NCI-H187 treated with DMSO at 0.1 percent for 48 hours (cell line): ENCODE measurements at regions not wholly inside any gene's neighbourhood (a gene's known extent, or its start where the extent isn't known, plus 50 kb on each side); places are given as distances from the start of the nearest gene placed in this dataset.
A peak's percentile ranks its signal among the peaks of the same experiment; 100 is the strongest.
"Not testable (repeated sequence)": the region's sequence is repeated elsewhere in the genome, so short reads cannot be mapped to it uniquely, and the experiment has no call there.

Source experiments
- DNase-seq: peaks from one replicate; lab custom pipeline; 2025; lab: John Stamatoyannopoulos, UW

- no peak for DNase-seq
Observed at GRCh38 chr18:47679864-47680263, 250.6 kb downstream of the SMAD2 start.

GRCh38 chr18:47677952-47678351 lies 252.5 kb downstream of the SMAD2 start:
- no peak for DNase-seq

- DNase-seq = no peak
Observed at GRCh38 chr18:47669815-47670214, 260.6 kb downstream of the SMAD2 start.

GRCh38 chr18:47658498-47658897 lies 272.0 kb downstream of the SMAD2 start:
- DNase-seq = no peak

DNA sequence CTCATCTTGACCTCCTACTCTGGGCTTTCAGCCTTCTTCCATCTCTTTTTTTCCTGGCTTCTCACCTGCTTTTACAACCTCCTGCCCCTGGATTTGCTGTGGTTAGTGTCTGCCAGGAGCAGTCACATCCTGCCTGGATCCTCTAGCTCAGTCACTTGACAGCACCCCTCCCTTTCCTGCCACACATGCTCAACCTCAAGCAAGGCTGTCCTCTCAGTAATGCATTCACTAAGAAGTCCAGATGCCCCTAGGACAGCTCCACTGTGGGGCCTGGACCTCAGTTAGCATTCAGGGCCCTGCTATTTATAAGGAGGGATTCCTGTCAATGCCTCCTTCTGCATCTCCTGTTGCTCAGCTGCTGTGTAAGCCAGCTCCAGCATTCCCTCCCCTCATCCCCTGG lies 275.5 kb downstream of the SMAD2 start:
- no peak for DNase-seq

DNA sequence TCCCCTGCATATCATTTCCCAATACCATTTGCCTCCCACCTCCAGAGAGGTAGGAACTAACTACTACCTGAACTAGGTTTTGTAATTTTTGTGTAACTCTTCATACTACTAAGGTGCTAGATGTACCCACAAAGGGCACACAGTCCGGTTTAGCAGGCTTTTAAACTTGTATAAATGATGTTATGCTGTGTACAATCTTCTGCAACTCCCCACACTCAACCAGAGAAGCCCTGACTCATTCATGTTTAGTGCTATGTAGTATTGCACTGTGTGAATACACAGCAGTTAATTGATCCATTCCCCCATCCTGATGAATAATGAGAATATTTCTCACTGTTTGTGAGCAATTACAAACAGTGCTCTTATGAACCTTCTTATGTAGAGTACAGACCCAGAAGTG lies 285.6 kb downstream of the SMAD2 start:
- DNase-seq = no peak

GRCh38 chr18:47637551-47637950 lies 292.9 kb downstream of the SMAD2 start:
- DNase-seq = not testable (repeated sequence)

GRCh38 chr18:47635416-47635815 lies 295.0 kb downstream of the SMAD2 start:
- no peak for DNase-seq

GRCh38 chr18:47632970-47633635 lies 297.4 kb downstream of the SMAD2 start:
- no peak for DNase-seq

DNA sequence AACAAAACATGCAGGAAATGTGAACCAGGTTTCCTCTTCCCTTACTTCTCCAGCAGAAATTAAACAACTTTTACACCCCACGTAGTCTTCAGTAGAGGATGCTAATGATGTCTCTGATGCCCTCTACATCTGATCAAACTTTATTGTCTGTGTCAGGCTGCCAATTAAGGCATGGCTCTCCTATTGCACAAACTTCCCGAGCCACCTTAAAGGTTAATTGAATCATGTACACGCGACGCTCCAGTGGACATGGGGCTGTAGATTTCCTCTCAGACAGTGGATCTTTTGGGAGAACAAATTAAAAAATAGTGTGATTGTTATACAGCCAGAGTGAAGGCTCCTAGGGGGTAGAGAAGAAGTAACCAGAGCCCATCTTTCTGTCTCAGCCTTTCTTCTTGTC lies 301.6 kb downstream of the SMAD2 start:
- DNase-seq = no peak

DNA sequence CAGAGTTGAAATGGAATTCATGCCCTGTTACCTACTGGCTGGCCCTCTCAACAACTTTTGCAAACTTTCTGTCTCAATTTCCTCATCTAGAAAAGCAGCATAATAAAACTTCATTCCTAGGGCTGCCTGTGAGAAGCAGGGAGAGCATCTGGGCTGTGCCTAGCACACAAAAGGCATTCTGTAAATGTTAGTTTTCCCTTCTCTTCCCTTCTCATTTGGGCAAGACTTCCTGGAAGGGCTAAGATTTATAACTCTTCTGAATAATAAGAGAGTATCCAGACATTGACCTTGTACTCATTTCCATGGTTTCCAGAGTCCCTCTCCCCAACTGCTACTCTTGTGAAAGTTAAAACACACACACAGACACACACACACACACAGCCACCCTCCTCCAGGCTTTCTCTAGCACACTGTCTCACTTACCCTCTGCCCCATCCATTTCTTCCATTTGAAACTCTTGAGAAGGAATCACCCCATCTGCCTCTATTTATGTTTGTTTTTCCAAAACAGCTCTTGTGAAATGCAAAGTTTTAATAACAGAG lies 302.1 kb downstream of the SMAD2 start:
- DNase-seq = no peak

GRCh38 chr18:47627030-47627429 lies 303.4 kb downstream of the SMAD2 start:
- no peak for DNase-seq

GRCh38 chr18:47619771-47620448 lies 310.5 kb downstream of the SMAD2 start:
- no peak for DNase-seq

GRCh38 chr18:47618758-47619157 lies 311.7 kb downstream of the SMAD2 start:
- DNase-seq = no peak

DNA sequence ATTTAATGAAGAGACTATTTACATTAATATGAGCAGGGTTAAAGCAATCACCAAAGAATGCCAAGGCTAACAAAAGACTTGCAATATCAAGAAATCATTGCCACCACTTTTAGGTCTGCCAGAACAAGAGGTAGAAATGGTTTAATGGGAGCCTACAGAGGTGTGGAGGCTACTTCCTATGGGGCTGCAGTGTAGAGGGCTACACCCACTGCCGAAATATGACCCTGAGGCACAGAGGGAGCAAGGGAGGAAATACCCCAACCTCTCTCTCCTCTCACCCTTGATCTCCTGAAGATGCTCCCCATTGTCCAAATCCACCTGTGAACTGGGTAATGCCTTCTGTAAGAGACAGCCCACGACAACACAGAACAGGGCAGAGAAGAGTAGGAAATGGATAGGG lies 315.4 kb downstream of the SMAD2 start:
- DNase-seq = no peak

- no peak for DNase-seq
Observed at GRCh38 chr18:47613929-47614328, 316.5 kb downstream of the SMAD2 start.

DNA sequence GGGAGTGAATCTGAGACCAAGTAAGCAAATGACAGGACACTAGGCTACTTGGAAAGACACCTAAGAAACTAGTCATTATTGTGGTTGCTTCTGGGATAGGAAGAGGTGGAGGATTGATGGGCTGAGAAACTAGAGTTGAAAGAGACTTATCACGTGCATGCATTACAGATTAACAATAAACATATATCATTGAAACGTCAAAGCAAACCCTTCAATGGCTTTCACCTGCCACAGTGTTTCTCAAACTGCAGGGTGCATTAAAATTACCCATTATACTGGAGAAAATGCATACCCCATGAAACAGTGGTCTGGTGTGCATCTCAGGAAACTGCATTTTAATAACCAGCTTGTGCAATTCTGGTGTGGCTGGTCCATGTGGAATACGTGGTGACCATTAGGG lies 318.8 kb downstream of the SMAD2 start:
- DNase-seq = no peak

GRCh38 chr18:47606526-47606925 lies 323.9 kb downstream of the SMAD2 start:
- no peak for DNase-seq

DNA sequence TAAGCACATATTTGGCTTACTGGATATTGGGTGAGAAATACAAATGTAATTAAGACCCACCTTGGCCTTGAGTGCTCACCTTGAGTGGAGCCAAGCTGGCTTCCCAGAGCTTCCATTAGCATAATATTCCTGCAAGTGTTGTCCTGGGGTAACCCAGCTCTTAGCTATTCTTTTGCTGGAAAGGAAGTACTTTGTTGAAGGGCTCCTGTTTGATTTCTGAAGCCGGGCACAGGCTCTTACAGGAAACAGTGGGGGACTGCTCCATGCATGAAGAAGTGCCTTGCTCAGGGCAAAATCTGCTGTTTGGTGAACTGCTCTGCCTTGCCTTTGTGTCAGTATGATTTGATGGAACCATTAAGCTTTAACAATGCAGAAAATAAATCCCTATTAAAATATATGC lies 325.4 kb downstream of the SMAD2 start:
- peak; percentile 21 for DNase-seq

- DNase-seq = no peak
Observed at GRCh38 chr18:47604021-47604420, 326.4 kb downstream of the SMAD2 start.

GRCh38 chr18:47603158-47603557 lies 327.3 kb downstream of the SMAD2 start:
- no peak for DNase-seq

DNA sequence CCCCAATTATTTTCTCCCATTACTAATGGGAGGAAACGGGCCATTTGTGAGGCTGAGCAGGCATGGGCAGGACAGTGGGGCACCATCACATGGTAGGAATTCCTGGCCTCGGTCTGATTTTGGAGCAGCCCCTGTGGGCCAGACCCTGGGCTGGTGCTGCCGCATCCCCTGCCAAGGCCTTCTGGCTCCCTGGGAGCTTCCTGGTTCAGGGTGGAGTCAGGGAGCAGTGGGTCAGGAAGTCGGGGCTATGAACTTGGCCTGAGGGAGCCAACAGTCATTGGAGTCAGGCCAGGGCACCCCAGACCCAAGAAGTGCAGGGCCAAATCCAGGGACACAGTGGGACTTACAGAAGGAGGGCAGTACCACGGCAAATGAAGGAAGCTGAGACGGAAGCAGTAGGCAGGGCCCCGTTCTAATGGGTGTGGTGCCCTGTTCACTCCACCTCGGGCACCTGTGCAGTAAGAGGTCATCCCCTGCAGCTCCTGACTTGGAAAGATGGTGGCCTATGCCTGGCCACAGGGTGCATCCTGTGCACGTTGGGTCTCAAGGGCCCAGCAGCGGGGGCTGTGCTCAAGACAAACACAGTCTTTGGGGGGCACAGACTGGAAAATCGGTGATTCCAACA lies 328.1 kb downstream of the SMAD2 start:
- DNase-seq = no peak

DNA sequence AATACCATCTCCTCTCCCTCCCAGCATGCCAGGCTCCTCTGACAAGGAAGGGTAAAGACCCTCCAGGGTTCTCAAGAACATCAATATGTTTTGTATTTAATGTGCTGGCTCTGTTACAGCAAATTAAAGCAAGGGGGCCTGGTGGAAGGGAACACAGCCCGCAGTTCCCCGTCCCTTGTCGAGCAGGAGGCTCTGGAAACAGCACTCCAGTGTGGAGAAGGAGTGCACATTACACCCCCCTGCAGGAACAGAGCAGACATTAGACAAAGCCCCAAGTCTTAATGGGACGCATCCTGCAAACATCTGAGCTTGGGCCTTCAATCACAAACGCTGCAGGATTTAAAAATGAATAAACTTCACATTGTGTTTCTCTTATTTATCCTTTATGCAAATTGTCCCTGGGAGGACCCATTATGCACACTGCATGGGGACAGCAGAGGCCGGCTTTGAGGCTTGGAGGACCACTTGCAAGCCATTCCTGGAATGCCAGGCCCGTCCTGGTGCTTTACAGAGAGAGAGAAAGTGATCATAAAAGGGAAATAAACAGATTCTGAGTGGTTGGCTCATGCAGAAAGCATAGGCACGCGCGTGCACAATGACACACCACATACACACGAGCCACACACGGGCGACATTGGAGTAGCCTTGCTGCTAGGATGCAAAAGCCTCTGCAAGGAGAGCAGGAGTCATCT lies 328.7 kb downstream of the SMAD2 start:
- DNase-seq = no peak
